Stomach smooth muscle (tissue), 2 donors: ENCODE measurements at regions not wholly inside any gene's neighbourhood (a gene's known extent, or its start where the extent isn't known, plus 50 kb on each side); places are given as distances from the start of the nearest gene placed in this dataset.

Experiments
- H3K27ac ChIP-seq: one replicate; pipeline ENCODE4 v1.7.0; 2013; ENCODE audit warnings: mild to moderate bottlenecking, low read length, inconsistent platforms
- H3K27me3 ChIP-seq, 2 donors: one replicate each; pipeline ENCODE4 v1.7.0; 2013; ENCODE audit warnings: low read length in 2 of 2; ENCODE audit not compliant: insufficient read depth in 2 of 2, control insufficient read depth in 1 of 2
- H3K36me3 ChIP-seq, 2 donors: one replicate each; pipeline ENCODE4 v1.7.0; 2013; ENCODE audit warnings: low read length in 2 of 2; ENCODE audit not compliant: control insufficient read depth in 2 of 2, insufficient read depth in 2 of 2
- H3K4me1 ChIP-seq: one replicate; pipeline ENCODE4 v1.7.0; 2013; ENCODE audit warnings: low read length; ENCODE audit not compliant: control insufficient read depth, insufficient read depth
- H3K4me3 ChIP-seq, 2 donors: one replicate each; pipeline ENCODE4 v1.7.0; 2013; ENCODE audit warnings: low read length in 2 of 2
- H3K9ac ChIP-seq, 2 donors: one replicate each; pipeline ENCODE4 v1.7.0; 2013; ENCODE audit warnings: low read length in 2 of 2, mild to moderate bottlenecking in 1 of 2
- H3K9me3 ChIP-seq, 2 donors: one replicate each; pipeline ENCODE4 v1.7.0; 2013; ENCODE audit warnings: low read length in 2 of 2; ENCODE audit not compliant: control insufficient read depth in 2 of 2
- donor health status: healthy.
- donor health status: Pancreatic carcinoma.

DNA sequence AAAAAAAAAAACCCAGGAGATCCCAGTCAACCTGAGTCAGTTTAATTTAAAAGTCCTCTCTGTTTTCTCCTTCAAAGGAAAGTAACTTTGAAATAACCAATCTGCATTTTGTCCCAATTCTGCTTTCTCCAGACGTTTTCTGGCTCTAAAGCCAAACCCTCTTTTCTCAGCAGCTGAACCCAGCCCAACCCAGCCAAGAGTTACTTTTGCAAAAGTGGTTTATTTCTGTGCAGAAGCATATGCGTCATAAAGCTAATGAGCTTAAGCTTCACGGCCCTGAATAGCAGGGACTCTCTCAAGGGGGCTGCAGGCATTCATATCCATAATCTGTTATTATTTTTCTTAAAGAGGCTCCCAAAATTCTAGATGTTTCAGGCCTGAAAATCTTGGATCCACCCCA, 176.6 kb downstream of the GALC start:
- Histone ChIP-seq H3K36me3 (no peaks in the 10 kb centered on the region), H3K9me3 (no peaks in the 10 kb centered on the region), H3K9ac (no peak overlapping the region), H3K27me3 (no peaks in the 10 kb centered on the region), H3K27ac (no peak overlapping the region), H3K4me1 (no peaks in the 10 kb centered on the region), H3K4me3 (no peak overlapping the region)

DNA sequence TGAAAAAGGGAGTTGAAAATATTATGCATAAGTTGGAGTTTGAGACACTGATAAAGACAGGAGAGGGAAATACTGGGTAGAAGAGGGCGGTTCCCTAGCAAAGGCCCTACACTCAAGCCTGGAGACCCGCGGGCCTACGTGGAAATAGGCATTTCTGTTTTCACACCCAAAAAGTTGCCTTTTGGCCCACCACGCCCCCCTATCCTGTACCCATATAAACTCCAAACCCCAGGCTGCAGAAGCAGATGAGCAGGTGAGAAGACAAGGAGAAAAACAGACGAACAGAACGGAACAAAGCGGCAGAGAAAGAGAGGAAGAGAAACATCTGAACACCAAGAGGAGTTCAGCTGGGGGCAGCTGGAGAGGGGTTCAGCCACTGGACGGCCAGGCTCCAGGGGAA, 177.9 kb downstream of the GALC start:
- no peak overlapping the region for H3K27ac ChIP-seq
- no peaks in the 10 kb centered on the region for H3K27me3 ChIP-seq
- no peaks in the 10 kb centered on the region for H3K9me3 ChIP-seq
- no peaks in the 10 kb centered on the region for H3K4me1 ChIP-seq
- no peaks in the 10 kb centered on the region for H3K36me3 ChIP-seq
- H3K4me3 ChIP-seq, result no peak overlapping the region
- no peak overlapping the region for H3K9ac ChIP-seq

DNA sequence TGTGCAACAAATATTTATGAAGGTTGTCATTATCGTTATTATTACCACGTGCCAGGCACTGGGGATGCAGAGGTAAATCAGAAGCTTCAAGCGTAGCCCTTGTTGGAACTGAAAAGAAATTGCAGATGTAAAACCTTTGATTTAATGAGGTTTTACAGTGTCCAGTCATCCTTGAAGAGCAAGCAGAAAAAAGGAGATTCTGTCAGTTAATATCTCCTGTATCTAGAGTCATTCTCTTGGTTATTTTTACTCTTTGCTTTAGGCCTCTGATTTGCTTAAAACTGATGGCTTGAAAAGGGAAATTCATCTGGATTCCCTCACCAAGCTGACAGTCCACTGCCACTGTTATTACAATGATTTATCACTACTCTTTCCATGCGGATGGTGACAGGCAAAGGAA, 179.3 kb downstream of the GALC start:
- Histone ChIP-seq H3K9ac (no peak overlapping the region), H3K9me3 (no peaks in the 10 kb centered on the region), H3K27me3 (no peaks in the 10 kb centered on the region), H3K27ac (no peak overlapping the region), H3K4me3 (no peak overlapping the region), H3K4me1 (no peaks in the 10 kb centered on the region), H3K36me3 (no peaks in the 10 kb centered on the region)

DNA sequence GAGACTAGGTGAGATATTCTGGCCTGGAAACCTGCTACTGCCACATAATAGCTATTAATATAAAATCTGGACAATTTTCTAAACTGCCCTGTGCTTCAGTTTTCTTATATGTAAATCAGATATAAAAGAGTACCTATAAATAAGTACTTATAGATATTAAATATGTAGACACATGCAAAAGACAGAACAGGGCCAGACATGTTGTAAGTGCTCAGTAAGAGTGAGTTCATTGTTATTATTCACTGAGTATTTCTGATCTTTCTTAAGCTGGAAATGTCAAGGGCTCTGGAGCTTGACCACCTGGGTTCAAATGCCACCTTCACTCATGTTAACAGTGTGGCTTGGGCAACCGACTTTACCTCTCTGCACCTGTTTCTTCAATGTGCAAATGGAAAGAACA, 179.8 kb downstream of the GALC start:
- Histone ChIP-seq H3K27ac (no peak overlapping the region), H3K36me3 (no peaks in the 10 kb centered on the region), H3K4me3 (no peak overlapping the region), H3K9me3 (no peaks in the 10 kb centered on the region), H3K27me3 (no peaks in the 10 kb centered on the region), H3K9ac (no peak overlapping the region), H3K4me1 (no peaks in the 10 kb centered on the region)

DNA sequence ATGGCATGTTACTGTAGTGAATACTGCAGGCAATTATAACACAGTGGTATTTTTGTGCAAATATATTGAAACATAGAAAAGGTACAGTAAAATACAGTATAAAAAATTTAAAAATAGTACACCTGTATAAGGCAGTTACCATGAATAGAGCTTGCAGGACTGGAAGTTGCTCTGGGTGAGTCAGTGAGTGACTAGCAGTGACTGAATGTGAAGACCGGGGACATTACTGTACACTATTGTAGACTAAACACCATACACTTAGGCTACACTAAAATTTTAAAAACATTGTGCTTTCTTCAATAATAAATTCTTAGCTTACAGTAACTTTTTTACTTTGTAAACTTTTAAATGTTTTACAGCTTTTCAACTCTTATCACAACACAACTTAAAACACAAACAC, 181.7 kb downstream of the GALC start:
- Histone ChIP-seq H3K4me3 (no peak overlapping the region), H3K9ac (no peak overlapping the region), H3K36me3 (no peaks in the 10 kb centered on the region), H3K9me3 (no peaks in the 10 kb centered on the region), H3K27ac (no peak overlapping the region), H3K27me3 (no peaks in the 10 kb centered on the region), H3K4me1 (no peaks in the 10 kb centered on the region)

DNA sequence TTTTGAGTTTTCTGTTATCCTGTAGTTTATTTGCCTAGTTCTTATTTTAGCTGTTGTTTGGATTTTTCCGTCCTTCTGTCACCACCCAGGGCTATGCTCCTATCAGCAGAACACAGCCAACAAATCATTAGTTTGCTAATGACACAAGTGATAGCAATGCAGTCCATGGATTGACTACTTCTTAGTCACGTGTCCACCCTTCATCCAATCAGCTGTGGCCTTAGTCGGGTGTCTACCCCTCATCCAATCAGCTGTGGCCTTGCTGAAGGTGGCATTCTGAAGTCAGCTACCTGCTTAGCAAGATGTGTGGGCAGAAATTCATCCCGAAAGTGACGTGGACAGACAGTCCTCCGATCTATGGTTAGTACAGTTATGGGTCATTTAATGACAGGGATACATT, 182.3 kb downstream of the GALC start:
- Histone ChIP-seq H3K9me3 (no peaks in the 10 kb centered on the region), H3K27me3 (no peaks in the 10 kb centered on the region), H3K36me3 (no peaks in the 10 kb centered on the region), H3K9ac (no peak overlapping the region), H3K4me3 (no peak overlapping the region), H3K27ac (no peak overlapping the region), H3K4me1 (no peaks in the 10 kb centered on the region)

DNA sequence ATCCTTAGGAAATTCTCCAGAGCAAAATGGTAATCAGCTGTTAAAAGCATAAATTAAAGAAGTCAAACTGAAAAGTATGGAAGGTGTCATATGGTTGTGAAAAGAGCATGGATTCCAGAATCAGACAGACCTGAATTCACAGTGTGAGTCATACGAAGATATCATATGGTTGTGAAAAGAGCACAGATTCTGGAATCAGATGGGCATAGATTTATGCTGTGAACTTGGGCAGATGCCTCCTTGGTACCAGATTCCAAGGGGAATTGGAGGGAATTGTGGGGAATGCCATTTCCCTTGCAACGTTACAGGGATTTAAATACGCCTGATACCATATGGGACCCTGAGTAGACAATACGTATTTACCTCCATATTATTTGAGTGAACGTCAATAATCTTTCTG, 183.7 kb downstream of the GALC start:
- Histone ChIP-seq H3K4me3 (no peak overlapping the region), H3K4me1 (no peaks in the 10 kb centered on the region), H3K27ac (no peak overlapping the region)

DNA sequence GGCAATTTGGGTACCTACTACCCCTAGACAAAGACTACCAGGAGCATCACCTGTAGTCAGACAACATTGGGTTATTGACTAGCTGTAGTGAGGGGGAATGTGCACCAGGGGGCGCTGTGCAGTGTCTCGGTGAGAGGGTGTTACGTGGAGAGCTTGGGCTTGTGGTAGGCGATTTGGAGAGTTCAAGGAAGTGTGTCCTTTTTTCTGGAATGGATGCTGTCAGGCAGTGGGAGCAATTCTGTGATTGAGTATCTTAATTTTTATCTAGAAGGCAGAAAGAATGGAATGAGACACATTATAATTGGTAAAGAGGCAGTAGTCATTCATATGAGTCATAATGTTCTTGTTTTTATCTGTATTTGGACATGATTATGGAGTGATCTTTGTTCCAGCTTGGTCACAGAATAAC, 187.7 kb downstream of the GALC start:
- no peak overlapping the region for H3K9ac ChIP-seq
- no peak overlapping the region for H3K27ac ChIP-seq
- no peaks in the 10 kb centered on the region for H3K9me3 ChIP-seq
- H3K36me3 ChIP-seq, result no peaks in the 10 kb centered on the region
- H3K4me1 ChIP-seq, result no peaks in the 10 kb centered on the region
- no peak overlapping the region for H3K4me3 ChIP-seq
- H3K27me3 ChIP-seq, result no peaks in the 10 kb centered on the region

More for the DNA sequence above, 183.7 kb downstream of the GALC start:
- H3K27me3 ChIP-seq, result no peaks in the 10 kb centered on the region
- no peak overlapping the region for H3K9ac ChIP-seq
- no peaks in the 10 kb centered on the region for H3K36me3 ChIP-seq
- no peaks in the 10 kb centered on the region for H3K9me3 ChIP-seq

DNA sequence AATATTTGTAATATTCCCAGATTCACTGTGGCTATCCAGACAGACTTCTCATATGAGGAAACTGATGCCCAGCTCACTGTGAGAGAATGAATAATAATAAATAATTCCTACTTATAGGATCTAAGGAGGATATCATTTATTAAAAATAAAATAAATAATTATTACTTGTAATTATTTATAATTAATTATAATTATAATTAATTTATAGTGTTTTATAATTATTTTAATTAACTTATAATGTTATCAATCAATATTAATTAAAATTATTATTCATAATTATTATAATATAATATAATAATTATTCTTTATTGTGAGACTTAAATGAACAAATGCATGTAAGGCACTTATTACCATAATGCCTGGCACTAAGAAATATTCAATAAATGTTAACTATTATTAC, 192.8 kb downstream of the GALC start:
- Histone ChIP-seq H3K36me3 (no peaks in the 10 kb centered on the region), H3K9me3 (no peaks in the 10 kb centered on the region), H3K27me3 (no peaks in the 10 kb centered on the region), H3K9ac (no peak overlapping the region), H3K4me3 (no peak overlapping the region), H3K27ac (no peak overlapping the region), H3K4me1 (no peaks in the 10 kb centered on the region)

DNA sequence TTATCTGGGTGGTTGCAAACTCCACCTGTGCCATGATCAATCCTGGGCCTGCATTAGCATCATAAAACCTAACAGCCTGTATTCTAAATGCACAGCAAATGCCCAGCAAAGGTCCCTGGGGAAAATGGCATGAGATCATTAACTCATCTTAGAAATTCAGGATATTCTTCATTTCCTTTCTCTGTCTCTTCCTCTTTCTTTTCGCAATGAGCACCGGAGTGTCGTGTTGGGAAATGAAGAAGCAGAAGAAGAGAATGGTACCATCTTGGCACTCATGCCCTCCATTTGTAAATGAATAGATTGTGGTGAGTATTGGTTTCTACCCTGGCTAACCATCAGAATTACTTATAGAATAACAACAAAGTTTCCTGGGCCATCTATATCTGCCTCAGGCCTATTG, 193.6 kb downstream of the GALC start:
- Histone ChIP-seq H3K4me1 (no peaks in the 10 kb centered on the region), H3K9ac (no peak overlapping the region), H3K36me3 (no peaks in the 10 kb centered on the region), H3K9me3 (no peaks in the 10 kb centered on the region), H3K27ac (no peak overlapping the region), H3K27me3 (no peaks in the 10 kb centered on the region), H3K4me3 (no peak overlapping the region)

DNA sequence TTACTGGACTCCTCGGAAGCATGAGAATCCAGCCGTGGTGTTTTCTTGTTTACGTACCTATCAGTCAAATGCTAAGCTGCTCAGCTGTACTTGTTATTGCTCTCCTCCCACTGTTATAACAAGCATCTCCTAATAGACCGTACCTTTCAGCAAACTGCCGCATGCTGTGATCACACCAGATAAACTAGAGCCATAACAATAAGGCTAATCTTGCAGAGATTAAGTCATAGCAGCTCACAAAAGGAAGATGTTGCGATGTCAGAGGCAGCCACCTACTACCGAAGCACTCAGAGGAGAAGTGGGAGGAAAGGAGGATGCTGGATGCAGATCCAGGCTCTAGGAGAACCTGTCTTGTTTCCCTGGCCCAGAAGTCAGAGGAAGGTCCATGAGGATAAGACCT, 196.0 kb downstream of the GALC start:
- no peak overlapping the region for H3K27ac ChIP-seq
- no peaks in the 10 kb centered on the region for H3K36me3 ChIP-seq
- H3K4me3 ChIP-seq, result no peak overlapping the region
- H3K4me1 ChIP-seq, result no peaks in the 10 kb centered on the region
- peaks cover 0 to 3% of the 10 kb centered on the region in 2 donors for H3K27me3 ChIP-seq
- no peaks in the 10 kb centered on the region for H3K9me3 ChIP-seq
- no peak overlapping the region for H3K9ac ChIP-seq

DNA sequence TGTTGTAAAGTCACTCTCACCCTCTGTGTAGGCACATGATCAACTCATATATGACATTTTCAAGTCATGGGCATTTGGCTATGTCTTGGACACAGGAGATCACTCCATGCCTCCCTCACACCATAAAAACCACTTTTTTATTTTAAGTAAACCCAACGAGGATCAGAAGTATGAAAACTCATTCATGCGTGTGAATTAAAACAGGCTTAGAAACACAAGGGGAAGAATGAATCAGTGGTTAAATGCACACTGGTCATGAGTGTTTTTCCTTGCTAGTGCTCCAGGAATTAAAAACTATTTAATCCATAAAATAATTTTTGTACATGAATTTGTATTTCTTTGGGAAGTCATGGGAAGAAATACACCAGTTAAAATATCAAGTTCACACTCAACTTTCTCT, 198.4 kb downstream of the GALC start:
- peaks cover 0 to 3% of the 10 kb centered on the region in 2 donors for H3K27me3 ChIP-seq
- no peaks in the 10 kb centered on the region for H3K36me3 ChIP-seq
- no peaks in the 10 kb centered on the region for H3K9me3 ChIP-seq
- no peak overlapping the region for H3K4me3 ChIP-seq
- H3K9ac ChIP-seq, result no peak overlapping the region
- no peak overlapping the region for H3K27ac ChIP-seq
- H3K4me1 ChIP-seq, result no peaks in the 10 kb centered on the region
